Duodenal mucosa (tissue), 2 donors: ENCODE measurements at regions not wholly inside any gene's neighbourhood (a gene's known extent, or its start where the extent isn't known, plus 50 kb on each side); places are given as distances from the start of the nearest gene placed in this dataset.

ENCODE experiments used
- H3K27ac ChIP-seq: one replicate; pipeline ENCODE4 v1.7.0; 2013; ENCODE audit warnings: low read depth, low read length
- H3K27me3 ChIP-seq, 2 donors: one replicate each; pipeline ENCODE4 v1.7.0; 2013; ENCODE audit warnings: low read length in 2 of 2, control low read depth in 1 of 2; ENCODE audit not compliant: insufficient read depth in 2 of 2, control insufficient read depth in 1 of 2
- H3K36me3 ChIP-seq, 2 donors: one replicate each; pipeline ENCODE4 v1.7.0; 2013; ENCODE audit warnings: low read length in 2 of 2, control low read depth in 1 of 2; ENCODE audit not compliant: insufficient read depth in 2 of 2, control insufficient read depth in 1 of 2
- H3K4me1 ChIP-seq, 2 donors: one replicate each; pipeline ENCODE4 v1.7.0; 2013; ENCODE audit warnings: low read length in 2 of 2, control low read depth in 1 of 2; ENCODE audit not compliant: insufficient read depth in 2 of 2, control insufficient read depth in 1 of 2
- H3K4me3 ChIP-seq, 2 donors: one replicate each; pipeline ENCODE4 v1.7.0; 2013; ENCODE audit warnings: low read length in 2 of 2, low read depth in 1 of 2
- H3K9ac ChIP-seq, 2 donors: one replicate each; pipeline ENCODE4 v1.7.0; 2013; ENCODE audit warnings: low read length in 2 of 2, low read depth in 1 of 2
- H3K9me3 ChIP-seq, 2 donors: one replicate each; pipeline ENCODE4 v1.7.0; 2013; ENCODE audit warnings: low read length in 2 of 2, control low read depth in 1 of 2; ENCODE audit not compliant: control insufficient read depth in 1 of 2

- no peaks in the 10 kb centered on the region for H3K9me3 ChIP-seq
- no peaks in the 10 kb centered on the region for H3K36me3 ChIP-seq
- H3K9ac ChIP-seq = no peak overlapping the region
- H3K4me1 ChIP-seq = no peaks in the 10 kb centered on the region
- no peak overlapping the region for H3K27ac ChIP-seq
- no peak overlapping the region for H3K4me3 ChIP-seq
- H3K27me3 ChIP-seq = no peaks in the 10 kb centered on the region
These were observed 142.6 kb upstream of the GAS1 start for GRCh38 chr9:87089929-87090328.

- H3K36me3 ChIP-seq = no peaks in the 10 kb centered on the region
- no peaks in the 10 kb centered on the region for H3K9me3 ChIP-seq
- H3K27me3 ChIP-seq = no peaks in the 10 kb centered on the region
- H3K9ac ChIP-seq = no peak overlapping the region
- H3K4me3 ChIP-seq = no peak overlapping the region
- no peaks in the 10 kb centered on the region for H3K4me1 ChIP-seq
- H3K27ac ChIP-seq = no peak overlapping the region
These were observed 146.5 kb upstream of the GAS1 start for GRCh38 chr9:87093777-87094176.

GRCh38 chr9:87095951-87096350 is 148.6 kb upstream of the GAS1 start:
- H3K27me3 ChIP-seq = no peaks in the 10 kb centered on the region
- H3K9me3 ChIP-seq = no peaks in the 10 kb centered on the region
- no peak overlapping the region for H3K9ac ChIP-seq
- H3K36me3 ChIP-seq = no peaks in the 10 kb centered on the region
- no peak overlapping the region for H3K27ac ChIP-seq
- H3K4me3 ChIP-seq = no peak overlapping the region
- H3K4me1 ChIP-seq = no peaks in the 10 kb centered on the region

DNA sequence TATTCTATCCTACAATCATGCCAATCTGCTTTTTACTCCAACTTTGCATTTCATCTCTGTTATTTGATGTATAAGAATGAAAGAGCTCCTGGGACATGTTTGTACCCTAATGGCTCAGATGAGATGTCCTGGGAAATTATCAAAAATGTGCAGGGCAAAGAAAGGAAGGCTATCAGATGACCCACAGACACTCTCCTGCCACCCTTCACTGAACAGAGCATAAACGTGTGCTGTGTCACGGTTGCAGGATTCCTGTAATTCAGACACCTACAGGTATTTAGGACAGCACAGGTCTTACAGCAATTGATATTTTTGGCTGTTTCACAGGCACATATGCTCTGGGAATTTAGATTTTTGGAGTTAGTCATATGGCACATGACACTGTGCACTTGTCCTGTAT is 149.2 kb upstream of the GAS1 start:
- Histone ChIP-seq H3K36me3 (no peaks in the 10 kb centered on the region), H3K9me3 (no peaks in the 10 kb centered on the region), H3K27me3 (no peaks in the 10 kb centered on the region), H3K9ac (no peak overlapping the region), H3K27ac (no peak overlapping the region), H3K4me1 (no peaks in the 10 kb centered on the region), H3K4me3 (no peak overlapping the region)

DNA sequence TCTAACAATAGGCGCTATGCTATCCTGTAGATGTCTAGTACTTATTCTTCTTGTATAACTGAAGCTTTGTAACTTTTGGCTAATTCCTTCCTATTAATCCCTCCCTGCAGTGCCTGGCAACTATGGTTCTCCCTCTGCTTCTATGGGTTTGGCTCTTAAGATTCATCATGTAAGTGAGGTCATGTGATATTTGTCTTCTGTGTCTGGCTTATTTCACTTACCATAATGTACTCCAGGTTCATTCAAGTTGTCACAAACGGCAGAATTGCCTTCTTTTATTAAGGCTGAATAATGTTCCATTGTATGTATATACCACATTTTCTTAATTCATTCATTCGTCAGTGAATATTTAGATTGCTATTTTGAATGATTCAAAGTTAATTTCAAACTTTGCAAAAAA is 149.9 kb upstream of the GAS1 start:
- Histone ChIP-seq H3K27me3 (no peaks in the 10 kb centered on the region), H3K4me1 (no peaks in the 10 kb centered on the region), H3K36me3 (no peaks in the 10 kb centered on the region), H3K9ac (no peak overlapping the region), H3K4me3 (no peak overlapping the region), H3K27ac (no peak overlapping the region), H3K9me3 (no peaks in the 10 kb centered on the region)

GRCh38 chr9:87099407-87099806 is 152.1 kb upstream of the GAS1 start:
- Histone ChIP-seq H3K4me1 (no peaks in the 10 kb centered on the region), H3K27ac (no peak overlapping the region), H3K4me3 (no peak overlapping the region), H3K27me3 (no peaks in the 10 kb centered on the region), H3K36me3 (no peaks in the 10 kb centered on the region), H3K9me3 (no peaks in the 10 kb centered on the region), H3K9ac (no peak overlapping the region)

- no peak overlapping the region for H3K4me3 ChIP-seq
- H3K9me3 ChIP-seq = no peaks in the 10 kb centered on the region
- no peak overlapping the region for H3K27ac ChIP-seq
- no peak overlapping the region for H3K9ac ChIP-seq
- H3K36me3 ChIP-seq = no peaks in the 10 kb centered on the region
- H3K4me1 ChIP-seq = no peaks in the 10 kb centered on the region
- H3K27me3 ChIP-seq = no peaks in the 10 kb centered on the region
These were observed 152.7 kb upstream of the GAS1 start for GRCh38 chr9:87100001-87100400.

DNA sequence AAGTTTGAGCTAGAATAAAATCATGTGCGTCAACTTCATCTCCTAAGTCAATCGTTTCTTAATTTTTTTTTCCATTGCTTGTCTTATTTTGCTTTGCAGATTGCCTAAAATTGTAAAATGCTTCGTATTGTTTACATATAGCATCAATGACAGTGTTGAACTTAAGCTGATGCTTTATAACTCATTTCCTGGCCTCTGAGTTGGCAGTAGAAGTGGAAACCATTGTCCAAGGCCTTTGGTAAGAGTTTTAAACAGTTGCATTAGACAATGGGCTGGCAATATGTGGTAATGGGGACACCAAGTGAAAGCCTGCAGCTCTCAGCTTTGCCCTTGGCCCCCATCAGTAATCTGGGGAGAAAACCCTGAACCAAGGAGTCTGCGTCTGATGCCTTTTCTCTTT is 154.8 kb upstream of the GAS1 start:
- Histone ChIP-seq H3K36me3 (no peaks in the 10 kb centered on the region), H3K4me3 (no peak overlapping the region), H3K9me3 (no peaks in the 10 kb centered on the region), H3K9ac (no peak overlapping the region), H3K27ac (no peak overlapping the region), H3K4me1 (no peaks in the 10 kb centered on the region), H3K27me3 (no peaks in the 10 kb centered on the region)

GRCh38 chr9:87107072-87107471 is 159.8 kb upstream of the GAS1 start:
- Histone ChIP-seq H3K27ac (no peak overlapping the region), H3K4me1 (no peaks in the 10 kb centered on the region), H3K9me3 (no peaks in the 10 kb centered on the region), H3K9ac (no peak overlapping the region), H3K27me3 (no peaks in the 10 kb centered on the region), H3K36me3 (no peaks in the 10 kb centered on the region), H3K4me3 (no peak overlapping the region)

DNA sequence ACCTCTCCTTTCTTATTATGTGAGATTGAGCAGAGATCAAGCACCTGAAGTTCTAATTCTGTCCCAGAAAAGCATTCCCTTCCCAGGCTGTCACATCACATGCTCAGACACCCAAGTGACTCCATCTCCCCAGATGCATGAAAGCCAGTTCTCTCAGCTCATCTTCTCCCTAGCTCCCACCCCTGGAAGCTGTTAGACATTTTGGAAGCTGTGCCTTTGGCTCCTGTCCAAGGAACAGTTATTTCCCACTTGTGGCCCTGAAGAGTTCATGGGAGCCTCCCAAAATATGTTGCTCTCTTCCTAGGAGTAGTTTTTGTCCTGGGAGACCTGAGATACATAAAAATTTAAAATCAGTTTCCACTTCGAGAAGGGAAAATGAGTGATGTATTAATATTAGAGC is 161.4 kb upstream of the GAS1 start:
- H3K4me3 ChIP-seq = no peak overlapping the region
- no peaks in the 10 kb centered on the region for H3K9me3 ChIP-seq
- no peak overlapping the region for H3K9ac ChIP-seq
- H3K4me1 ChIP-seq = no peaks in the 10 kb centered on the region
- no peak overlapping the region for H3K27ac ChIP-seq
- H3K36me3 ChIP-seq = no peaks in the 10 kb centered on the region
- H3K27me3 ChIP-seq = no peaks in the 10 kb centered on the region

DNA sequence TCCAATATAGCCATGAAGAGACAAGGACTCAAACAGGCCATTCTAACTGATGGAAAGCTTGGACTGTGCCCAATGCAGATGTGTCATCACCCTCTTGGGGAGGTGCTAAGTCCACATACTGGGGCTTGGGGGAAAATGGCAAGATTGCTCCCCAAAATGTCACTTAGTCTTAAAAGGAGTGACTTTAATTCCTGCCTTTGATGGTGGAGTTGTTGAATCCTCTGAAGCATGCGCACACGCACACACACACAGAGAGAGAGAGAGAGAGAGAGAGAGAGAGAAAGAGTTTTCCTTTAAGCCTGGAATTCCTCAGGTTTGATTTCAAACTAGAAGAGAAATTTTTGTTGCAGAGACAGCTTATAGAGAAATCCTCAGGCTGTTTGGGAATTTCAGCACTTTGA is 161.9 kb upstream of the GAS1 start:
- H3K36me3 ChIP-seq = no peaks in the 10 kb centered on the region
- H3K4me3 ChIP-seq = no peak overlapping the region
- H3K4me1 ChIP-seq = no peaks in the 10 kb centered on the region
- H3K9ac ChIP-seq = no peak overlapping the region
- no peaks in the 10 kb centered on the region for H3K27me3 ChIP-seq
- no peaks in the 10 kb centered on the region for H3K9me3 ChIP-seq
- H3K27ac ChIP-seq = no peak overlapping the region
